ENCODE measurements at regions not wholly inside any gene's neighbourhood (a gene's known extent, or its start where the extent isn't known, plus 50 kb on each side); places are given as distances from the start of the nearest gene placed in this dataset.

DNA sequence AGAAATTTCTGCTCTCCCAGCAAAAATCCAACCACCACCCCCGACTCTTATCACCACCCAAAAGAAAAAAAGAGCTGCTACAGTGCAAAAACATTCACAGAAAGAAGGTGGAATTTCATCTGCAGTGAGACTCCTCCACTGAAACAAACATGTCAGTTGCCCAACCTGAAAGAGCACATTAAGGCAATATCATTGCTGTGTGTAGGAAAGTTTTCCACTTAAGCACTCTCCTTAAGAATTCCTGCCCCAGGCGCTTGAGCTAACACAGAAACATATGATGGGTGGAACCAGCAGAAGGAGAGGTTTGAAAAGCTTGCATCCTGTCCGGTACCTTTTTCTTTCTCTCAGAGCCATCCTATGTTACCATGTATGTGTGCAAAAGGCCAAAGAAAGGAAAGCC, 200.8 kb upstream of the GADL1 start:
- Histone ChIP-seq H3K4me2 (ENCODE audit: insufficient read depth, insufficient read length, low read length) (no peak overlapping the region), H2BK5ac (ENCODE audit: insufficient read length, low read length) (no peak overlapping the region), H3T11ph (ENCODE audit: low read length) (no peak overlapping the region), H4K8ac (replicated peaks; ENCODE audit: insufficient read length, low read depth, low read length) (no peak overlapping the region), H3K14ac (ENCODE audit: insufficient read depth, low read length) (no peak overlapping the region), H3K9ac (ENCODE audit: extremely low read depth, insufficient read length, low read length) (no peak overlapping the region), H3K23me2 (ENCODE audit: insufficient read length, low read depth, low read length, poor library complexity, severe bottlenecking) (no peaks in the 10 kb centered on the region), H2AFZ (ENCODE audit: low read length) (no peak overlapping the region), H2BK12ac (ENCODE audit: insufficient read length, low read depth, low read length) (no peak overlapping the region), H3K9me3 (ENCODE audit: control insufficient read depth, low read depth, low read length) (no peaks in the 10 kb centered on the region), H4K5ac (ENCODE audit: insufficient read length, low read depth, low read length) (no peak overlapping the region), H2BK120ac (ENCODE audit: low read depth, low read length, poor library complexity, severe bottlenecking) (no peak overlapping the region), H2AK5ac (ENCODE audit: insufficient read length, low read length) (no peak overlapping the region), H3K18ac (ENCODE audit: insufficient read length, low read depth, low read length) (no peak overlapping the region), H2BK20ac (ENCODE audit: low read depth, low read length, poor library complexity, severe bottlenecking) (no peak overlapping the region), H3K23ac (ENCODE audit: insufficient read length, low read depth, low read length) (no peak overlapping the region), H3K79me1 (ENCODE audit: insufficient read depth, low read depth, low read length, poor library complexity, severe bottlenecking) (no peaks in the 10 kb centered on the region), H3K56ac (ENCODE audit: insufficient read length, low read depth, low read length) (no peak overlapping the region), H2BK15ac (ENCODE audit: low read depth, low read length) (no peak overlapping the region), H3K27ac (ENCODE audit: insufficient read length, low read depth, low read length) (no peak overlapping the region), H3K4ac (ENCODE audit: low read depth, low read length) (no peak overlapping the region), H3K79me2 (ENCODE audit: insufficient read depth, low read length) (no peaks in the 10 kb centered on the region), H3K4me1 (ENCODE audit: insufficient read depth, low read length) (no peaks in the 10 kb centered on the region; the same call in 1 of the 2 replicates), H4K20me1 (ENCODE audit: control insufficient read depth, insufficient read depth, insufficient read length) (no peaks in the 10 kb centered on the region), H3K27me3 (ENCODE audit: insufficient read depth, low read length) (no peaks in the 10 kb centered on the region), H4K91ac (ENCODE audit: insufficient read length, low read depth, low read length) (no peak overlapping the region)
- DNase-seq = no peak
- TF ChIP-seq, protein P1, sequence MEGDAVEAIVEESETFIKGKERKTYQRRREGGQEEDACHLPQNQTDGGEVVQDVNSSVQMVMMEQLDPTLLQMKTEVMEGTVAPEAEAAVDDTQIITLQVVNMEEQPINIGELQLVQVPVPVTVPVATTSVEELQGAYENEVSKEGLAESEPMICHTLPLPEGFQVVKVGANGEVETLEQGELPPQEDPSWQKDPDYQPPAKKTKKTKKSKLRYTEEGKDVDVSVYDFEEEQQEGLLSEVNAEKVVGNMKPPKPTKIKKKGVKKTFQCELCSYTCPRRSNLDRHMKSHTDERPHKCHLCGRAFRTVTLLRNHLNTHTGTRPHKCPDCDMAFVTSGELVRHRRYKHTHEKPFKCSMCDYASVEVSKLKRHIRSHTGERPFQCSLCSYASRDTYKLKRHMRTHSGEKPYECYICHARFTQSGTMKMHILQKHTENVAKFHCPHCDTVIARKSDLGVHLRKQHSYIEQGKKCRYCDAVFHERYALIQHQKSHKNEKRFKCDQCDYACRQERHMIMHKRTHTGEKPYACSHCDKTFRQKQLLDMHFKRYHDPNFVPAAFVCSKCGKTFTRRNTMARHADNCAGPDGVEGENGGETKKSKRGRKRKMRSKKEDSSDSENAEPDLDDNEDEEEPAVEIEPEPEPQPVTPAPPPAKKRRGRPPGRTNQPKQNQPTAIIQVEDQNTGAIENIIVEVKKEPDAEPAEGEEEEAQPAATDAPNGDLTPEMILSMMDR (conservative IDR thresholded peaks at IDR 0.05) = no peak
- Mint-ChIP-seq H3K27ac (no peak overlapping the region), H3K9me3 (peaks cover 0 to 4% of the 10 kb centered on the region in 2 experiments; a peak in 3 of 5 replicates), H3K27me3 (ENCODE audit: low read depth) (no peaks in the 10 kb centered on the region), H3K4me3 (no peak overlapping the region), H3K36me3 (ENCODE audit: insufficient read depth in 1 of 3, low read depth in 3 of 3) (no peaks in the 10 kb centered on the region), H3K4me1 (peaks cover 0 to 6% of the 10 kb centered on the region in 2 experiments; a peak in 2 of 4 replicates)
- no CpG with 5 or more reads among the region's 3 CpGs for WGBS (ENCODE audit: extremely low coverage, insufficient read length, low lambda C conversion rate)
